ENCODE measurements at regions not wholly inside any gene's neighbourhood (a gene's known extent, or its start where the extent isn't known, plus 50 kb on each side); places are given as distances from the start of the nearest gene placed in this dataset.

DNA sequence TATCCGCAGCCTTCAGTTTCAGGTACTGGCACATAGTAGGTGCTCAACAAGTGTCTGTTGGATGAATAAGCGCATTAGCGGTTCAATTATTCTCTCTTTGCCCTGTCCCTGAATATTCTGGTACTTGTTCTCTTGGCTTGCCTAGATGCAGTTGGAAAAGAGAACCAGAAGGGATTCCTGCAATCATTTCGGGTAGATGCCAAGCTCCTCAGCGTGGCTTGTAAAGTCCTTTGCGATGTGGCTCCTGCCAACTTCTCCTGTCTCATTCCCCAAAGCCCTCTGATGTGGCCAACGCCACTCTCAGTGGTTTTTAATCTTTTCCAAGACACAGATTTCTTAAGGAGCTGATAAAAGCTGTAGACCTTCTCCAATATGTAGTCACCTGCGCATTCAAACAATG, 230.3 kb downstream of the SUDS3 start:
- in situ Hi-C loops (cut with HindIII; ENCODE audit: low sequenced_read_pairs), result no loop called here

DNA sequence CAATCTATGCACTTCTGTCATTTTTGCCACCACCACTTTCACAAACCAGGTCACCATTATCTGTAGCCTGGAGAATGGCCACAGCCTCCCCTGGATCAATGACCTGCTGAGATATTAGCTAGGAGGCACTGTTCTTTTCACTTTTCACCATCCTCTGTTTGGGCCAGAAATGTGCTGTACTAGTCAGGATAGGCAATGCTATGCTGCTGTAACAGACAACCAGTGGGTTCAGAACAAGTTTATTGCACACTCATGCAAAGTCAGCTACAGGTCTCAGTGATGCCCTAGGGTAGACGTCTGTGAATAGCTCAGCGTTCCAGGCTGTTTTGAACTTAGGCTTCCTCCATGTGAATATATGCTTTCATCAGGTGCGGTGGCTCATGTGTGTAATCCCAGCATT, 231.5 kb downstream of the SUDS3 start:
- in situ Hi-C loops (cut with HindIII; ENCODE audit: low sequenced_read_pairs), result no loop called here

DNA sequence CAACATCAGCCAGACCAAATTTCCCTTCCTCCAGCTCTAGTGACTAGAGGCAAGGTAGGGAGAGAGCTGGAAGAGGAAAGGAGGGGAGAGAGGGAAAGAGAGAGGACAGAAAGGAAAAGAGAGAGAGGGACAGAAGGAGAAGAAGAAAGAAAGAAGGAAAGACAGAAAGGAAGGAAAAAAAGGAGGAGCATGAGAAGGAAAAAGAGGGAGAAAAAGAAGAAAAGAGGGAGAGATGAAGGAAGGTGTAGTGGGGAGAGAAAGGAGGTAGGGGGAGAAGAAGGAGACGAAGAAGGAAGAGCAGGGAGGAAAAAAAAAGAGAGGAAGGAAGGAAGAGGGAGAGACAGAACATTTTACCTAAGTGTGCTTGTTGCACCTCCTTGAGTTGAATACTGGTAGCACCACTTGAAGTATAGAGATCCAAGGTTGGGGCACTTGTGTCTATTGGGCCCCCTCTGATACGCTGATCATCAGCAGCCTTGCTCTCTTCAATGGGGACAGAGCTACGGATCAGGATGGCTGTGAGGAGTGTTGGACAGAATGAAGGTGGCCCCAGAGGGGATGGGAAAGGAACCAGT, 232.5 kb downstream of the SUDS3 start:
- in situ Hi-C loops (cut with HindIII; ENCODE audit: low sequenced_read_pairs), result no loop called here

DNA sequence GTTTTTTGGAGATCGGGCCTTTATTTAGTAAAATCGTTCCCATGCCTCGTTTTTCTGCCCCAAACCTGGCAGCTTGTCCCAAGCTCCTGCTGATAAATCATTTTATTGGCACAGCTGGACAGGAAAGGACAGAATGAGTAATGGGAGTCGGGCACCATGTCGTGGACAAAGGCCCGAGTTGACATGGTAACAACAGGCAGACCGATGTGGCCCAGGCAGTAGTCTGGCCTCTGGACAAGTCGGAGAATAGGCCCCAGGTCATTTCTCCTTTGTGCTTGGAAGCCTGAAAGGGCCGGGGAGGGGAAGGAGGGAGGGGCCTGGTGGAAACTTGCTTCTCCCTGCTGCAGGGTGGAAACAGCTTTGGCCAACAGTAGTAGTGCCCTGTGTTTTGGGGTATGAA, 234.9 kb downstream of the SUDS3 start:
- in situ Hi-C loops (cut with HindIII; ENCODE audit: low sequenced_read_pairs), result no loop called here

DNA sequence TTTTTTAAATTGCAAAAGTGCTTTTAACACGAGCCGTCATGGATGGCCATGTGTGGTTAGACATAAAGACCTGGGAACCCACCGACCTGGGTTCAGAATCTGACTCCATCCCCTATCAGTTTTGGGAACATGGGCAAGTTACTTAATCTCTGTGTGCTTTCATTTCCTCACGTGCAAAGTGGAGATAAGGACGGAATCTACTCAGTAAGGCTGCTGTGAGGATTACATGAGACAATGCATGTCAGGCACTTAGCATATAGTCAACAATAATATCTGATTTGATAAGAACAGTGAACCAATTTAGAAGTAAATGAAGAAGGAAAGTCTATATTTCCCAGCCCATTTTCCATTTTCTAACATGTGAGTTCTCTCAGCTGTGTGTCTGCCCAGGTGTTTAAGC, 235.4 kb downstream of the SUDS3 start:
- in situ Hi-C loops (cut with HindIII; ENCODE audit: low sequenced_read_pairs), result no loop called here

DNA sequence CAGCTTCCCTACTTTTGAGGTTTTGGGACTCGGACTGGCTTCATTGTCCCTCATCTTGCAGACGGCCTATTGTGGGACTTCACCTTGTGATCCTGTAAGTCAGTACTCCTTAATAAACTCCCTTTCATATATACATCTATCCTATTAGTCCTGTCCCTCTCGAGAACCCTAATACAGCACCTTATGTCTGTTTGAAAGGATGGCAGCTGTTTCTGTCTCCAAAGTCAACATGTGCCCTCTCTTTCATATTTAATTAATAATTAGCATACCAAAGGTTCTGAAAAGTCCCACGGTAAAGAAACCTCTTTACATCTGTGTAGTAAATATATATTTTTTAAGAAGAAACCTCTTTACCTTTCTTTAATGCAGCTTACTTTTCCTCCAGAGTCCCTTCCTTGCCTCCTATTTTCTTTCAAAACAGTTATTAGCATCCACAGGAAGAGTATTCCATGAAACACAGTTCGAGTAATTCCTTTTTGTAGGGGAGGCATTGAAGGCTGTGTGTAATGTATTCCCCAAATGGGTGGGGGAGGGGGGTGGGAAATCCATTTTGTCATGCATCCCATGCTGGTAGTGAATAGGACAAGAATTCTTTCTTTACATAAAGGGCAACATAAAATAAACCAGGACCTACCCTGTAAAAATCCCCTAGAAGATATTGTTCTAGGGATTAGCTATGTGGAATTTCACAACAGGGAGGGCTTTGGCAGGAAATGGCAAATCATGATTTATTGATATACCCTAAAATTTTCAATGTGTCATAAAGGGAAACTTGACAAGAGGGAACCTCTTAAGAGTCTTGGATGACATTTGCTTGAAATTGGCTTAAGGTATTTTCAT, 241.5 kb downstream of the SUDS3 start:
- in situ Hi-C loops (cut with HindIII; ENCODE audit: low sequenced_read_pairs), result no loop called here

DNA sequence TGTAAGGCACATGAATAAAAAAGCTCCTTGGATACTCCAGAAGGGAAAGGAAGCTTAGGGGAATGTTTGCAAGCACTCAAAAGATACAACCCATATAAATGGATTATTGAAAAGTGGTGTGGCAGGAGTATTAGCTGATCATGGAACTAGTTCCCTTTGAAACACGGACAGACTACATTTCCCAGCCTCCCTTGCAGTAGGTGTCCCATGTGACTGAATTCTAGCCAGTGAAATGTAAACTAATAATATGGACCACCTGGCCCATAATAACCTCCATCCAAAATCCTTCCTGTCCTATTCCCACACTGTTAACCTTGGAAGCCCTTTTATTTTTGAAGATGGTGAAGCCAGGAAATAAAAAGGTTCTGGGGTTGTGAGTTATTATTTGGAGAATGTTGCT, 242.3 kb downstream of the SUDS3 start:
- in situ Hi-C loops (cut with HindIII; ENCODE audit: low sequenced_read_pairs), result no loop called here

DNA sequence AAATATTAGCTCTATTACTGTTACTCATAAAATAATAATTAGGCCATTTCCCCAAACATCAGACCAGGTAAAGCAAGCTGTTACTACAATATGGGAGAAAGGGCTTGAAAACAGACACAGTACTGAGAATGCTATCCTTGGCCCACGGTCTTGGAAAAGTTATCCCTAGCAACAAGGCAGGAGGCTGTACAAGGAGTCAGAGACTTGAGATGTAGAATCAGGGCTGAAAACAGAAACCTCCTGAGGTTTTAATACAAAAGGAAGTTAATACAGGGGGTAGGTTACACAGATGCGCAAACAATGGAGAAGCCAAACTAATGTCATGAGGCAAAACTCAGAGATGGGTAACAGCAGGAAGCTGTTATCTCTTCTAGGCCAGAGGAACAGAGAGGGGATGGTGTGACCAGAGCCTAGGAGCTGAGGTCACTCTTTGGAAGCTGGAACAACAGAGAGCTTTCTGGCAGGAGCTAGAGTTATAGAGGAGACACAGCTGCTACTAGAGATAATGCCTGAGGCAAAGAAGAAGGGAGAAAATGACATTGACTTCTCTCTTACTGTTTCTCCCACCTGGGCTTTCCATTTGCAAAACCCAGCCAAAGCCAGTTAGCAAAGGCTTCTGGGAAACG, 248.8 kb downstream of the SUDS3 start:
- in situ Hi-C loops (cut with HindIII; ENCODE audit: low sequenced_read_pairs), result no loop called here

DNA sequence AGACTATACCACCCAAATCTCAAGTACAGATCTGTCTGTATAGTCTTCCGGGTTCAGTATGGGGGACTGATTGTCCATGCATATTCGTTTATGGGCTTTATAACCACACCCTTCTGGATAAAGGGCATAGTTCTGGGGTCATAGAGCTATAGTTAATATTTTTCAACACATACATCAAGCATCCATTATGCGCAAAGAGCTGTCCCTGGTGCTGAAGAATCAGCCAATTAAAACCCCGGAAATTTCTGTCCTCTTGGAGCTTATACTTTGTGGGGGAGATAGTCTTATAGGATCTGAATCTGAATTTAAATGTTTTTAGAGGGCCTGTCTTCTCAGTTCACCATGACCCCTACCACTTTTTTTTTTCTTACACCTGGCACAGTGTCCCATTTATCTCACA, 256.7 kb downstream of the SUDS3 start:
- in situ Hi-C loops (cut with HindIII; ENCODE audit: low sequenced_read_pairs), result no loop called here

DNA sequence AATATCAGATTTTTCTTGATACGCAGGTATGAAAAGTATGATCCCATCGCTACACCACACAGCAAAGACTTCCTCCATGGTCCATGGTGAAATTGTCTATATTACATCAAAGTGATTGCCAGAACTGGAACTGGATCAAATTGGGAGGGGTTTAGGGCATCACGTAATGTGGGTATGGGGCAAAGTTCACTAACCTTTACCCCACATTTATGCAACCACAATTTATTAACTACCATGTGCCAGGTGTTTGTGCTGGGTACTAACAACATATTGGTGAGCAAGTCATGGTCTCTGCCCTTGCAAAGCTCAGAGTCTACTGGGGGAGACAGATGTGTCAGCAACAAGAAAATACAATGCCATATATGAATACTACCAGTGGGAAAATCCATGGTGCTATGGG, 258.9 kb downstream of the SUDS3 start:
- in situ Hi-C loops (cut with HindIII; ENCODE audit: low sequenced_read_pairs), result no loop called here

DNA sequence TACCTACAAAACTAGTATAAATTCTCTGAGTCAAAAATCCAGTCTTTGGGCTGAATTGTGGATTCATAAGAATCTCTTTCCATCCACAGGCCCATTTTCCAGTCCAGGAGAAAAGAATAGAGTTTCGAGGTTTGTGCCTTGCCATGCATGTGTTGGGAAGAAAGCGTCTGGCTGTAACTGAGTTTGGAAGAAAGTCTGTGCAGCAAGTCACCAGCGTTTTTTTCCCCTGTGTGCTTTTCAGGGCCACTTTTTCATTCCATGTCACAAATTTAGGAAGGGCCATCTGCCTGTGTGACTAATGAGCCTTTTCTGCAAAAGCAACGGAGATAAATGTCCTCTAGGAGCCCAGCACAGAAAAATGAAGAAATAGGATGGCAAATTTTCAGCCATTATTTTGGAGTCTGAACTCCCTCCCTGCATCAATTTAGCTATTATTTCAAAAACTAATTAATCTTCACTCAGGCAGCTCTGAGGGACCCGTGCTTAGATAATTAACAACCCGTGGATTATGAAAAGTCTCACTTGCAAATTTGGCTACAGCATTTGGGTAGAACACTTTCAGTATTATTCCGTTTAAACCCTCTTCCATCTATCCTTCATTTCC, 261.5 kb downstream of the SUDS3 start:
- in situ Hi-C loops (cut with HindIII; ENCODE audit: low sequenced_read_pairs), result no loop called here

DNA sequence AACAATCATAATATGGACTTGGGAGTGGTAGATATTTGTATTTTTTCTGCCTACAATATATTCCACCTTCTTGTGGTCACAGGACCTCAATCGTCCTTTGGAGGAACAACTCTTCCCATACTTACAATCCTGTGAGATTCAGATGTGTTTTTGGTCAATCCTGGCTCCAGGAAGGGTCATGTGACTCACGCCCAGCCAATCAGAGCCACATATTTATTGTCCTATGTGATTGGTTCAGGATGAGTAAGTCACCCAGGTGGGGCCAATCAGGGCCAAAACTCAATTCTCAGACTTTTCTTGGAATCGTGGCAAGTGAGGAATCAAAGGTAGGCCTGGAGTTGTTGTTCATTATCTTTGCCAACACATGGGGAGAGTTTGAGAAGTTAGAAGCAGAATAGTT, 264.9 kb downstream of the SUDS3 start:
- in situ Hi-C loops (cut with HindIII; ENCODE audit: low sequenced_read_pairs), result no loop called here

DNA sequence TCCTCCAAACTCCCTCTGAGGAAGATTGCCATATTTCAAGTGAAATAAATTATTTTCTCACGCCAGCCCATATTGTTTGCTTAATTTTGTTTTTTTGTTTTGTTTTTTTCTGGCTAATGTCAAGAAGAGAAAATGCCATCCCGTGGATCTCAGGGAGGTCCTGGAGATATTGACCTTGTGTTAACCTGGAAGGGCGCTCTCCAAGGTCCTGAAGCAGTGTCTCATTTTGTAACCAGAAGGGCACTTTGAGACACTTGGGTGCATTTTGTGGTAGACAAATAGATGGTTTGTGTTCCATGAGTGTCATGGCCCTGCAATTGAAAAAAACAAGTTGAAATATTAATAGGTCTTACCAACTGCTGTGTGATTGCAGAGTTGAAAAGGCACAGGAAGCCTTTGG, 268.9 kb downstream of the SUDS3 start:
- in situ Hi-C loops (cut with HindIII; ENCODE audit: low sequenced_read_pairs), result no loop called here

DNA sequence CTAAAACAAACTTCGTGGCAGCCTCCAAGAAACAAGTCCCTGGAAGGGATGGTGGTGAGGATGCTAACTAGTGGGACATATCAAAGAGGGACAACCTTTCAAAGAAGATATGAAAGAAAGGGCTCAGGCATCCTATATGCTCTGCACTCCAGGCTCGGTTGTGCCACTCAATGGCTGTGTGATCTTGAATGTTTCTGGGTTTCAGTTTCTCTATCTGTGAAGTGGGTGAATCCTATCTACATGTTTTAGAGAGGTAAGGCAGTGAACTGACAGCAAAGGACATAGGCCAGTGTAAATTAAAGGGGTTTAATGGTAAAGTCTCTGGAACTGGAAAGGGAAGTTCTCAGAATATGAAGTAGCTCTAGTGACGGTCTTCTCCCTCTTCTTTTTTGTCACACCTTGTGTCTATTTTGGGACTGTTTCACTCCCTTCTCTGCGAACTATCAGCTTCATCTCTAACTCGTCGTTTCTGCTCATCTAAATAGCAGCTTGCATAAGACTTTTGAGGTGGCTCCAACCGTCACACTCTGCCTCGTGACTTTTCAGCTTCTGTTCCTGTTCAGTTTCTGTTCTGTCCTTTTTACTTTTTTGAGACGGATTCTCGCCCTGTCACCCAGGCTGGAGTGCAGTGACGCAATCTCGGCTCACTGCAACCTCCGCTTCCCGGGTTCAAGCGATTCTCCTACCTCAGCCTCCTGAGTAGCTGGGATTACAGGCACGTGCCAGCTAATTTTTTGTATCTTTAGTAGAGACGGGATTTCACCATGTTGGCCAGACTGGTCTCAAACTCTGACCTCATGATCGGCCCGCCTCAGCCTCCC, 273.6 kb downstream of the SUDS3 start:
- in situ Hi-C loops (cut with HindIII; ENCODE audit: low sequenced_read_pairs), result no loop called here

DNA sequence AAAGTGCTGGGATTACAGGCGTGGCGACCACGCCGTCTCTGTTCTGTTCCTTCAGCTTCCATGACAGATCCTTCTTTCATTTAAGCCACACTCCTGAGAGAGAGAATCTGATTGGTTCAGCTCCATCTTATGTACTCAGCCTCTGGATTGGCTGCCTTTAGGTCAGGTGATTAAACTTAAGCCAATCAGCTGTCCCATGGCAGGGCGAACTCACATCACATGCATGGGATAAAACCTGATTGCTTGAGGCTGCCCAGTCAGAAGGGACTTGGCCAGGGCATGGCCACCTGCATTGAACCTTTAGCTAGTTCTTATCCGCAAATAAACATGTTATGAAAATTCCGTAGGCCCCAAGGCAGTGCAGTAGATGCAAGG, 274.2 kb downstream of the SUDS3 start:
- in situ Hi-C loops (cut with HindIII; ENCODE audit: low sequenced_read_pairs), result no loop called here

DNA sequence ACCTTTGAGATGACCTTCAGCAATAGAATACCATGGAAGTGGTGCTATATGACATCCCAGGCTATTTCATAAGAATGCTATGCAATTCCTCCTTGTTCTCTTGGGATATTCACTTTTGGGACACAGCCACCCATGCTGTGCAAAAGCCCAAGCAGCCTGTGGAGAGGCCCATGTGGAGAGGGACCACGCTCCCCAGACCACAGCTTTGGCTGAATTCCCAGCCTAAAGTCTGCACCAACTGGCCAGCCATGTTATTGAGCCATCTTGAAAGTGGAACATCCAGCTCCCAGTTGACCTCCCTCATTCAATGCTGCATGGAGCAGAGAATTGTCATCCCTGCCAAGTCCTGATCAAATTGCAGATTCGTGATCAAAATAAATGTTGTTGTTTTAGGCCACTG, 275.1 kb downstream of the SUDS3 start:
- in situ Hi-C loops (cut with HindIII; ENCODE audit: low sequenced_read_pairs), result no loop called here

DNA sequence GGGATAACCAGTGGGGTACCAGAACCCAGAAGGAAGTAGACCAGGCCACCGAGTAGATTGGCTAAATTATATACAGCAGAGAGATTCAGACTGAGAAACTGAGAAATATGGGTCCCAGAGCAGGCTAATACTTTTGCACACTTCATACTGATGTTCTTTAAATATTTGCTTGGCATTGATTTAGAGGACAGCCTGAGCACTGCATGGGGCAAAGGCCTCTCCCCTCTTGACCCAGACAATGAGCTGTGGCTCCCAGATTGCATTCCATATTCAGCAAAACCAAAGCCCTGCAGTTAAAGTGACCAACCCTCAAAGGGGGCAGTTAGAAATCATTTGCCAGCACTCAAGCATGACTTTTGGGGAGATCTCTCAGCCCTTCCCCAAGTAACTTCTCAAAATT, 279.2 kb downstream of the SUDS3 start:
- in situ Hi-C loops (cut with HindIII; ENCODE audit: low sequenced_read_pairs), result no loop called here

DNA sequence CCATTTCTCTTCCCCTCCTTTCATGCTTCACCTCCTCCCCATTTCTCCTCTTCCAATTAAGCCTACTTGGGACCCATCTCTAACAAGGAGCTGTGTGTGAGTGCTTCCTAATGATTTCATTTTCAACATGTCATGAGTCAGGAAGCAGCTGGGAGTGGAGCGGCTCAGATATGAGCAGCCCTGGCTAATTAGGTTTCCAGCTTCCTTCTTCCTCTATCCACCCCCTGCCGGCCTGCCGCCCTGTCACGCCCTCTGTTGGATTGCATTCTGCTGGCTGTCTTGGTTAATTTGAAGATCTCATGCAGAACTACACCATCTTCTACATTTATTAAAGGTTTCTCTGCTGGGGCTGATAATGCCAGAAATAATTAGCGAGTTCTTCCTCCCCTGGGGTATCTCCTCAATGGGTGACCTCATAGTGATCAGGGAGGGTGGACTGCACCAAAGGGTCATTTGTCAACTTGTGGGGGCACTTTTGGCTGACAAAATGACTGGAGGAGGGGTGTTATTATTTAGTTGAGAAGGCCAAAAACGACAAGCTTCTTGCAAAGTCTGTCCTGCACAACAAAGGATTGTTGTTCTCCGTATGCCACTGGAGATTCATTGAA, 300.9 kb upstream of the SRRM4 start:
- in situ Hi-C loops (cut with HindIII; ENCODE audit: low sequenced_read_pairs), result no loop called here

DNA sequence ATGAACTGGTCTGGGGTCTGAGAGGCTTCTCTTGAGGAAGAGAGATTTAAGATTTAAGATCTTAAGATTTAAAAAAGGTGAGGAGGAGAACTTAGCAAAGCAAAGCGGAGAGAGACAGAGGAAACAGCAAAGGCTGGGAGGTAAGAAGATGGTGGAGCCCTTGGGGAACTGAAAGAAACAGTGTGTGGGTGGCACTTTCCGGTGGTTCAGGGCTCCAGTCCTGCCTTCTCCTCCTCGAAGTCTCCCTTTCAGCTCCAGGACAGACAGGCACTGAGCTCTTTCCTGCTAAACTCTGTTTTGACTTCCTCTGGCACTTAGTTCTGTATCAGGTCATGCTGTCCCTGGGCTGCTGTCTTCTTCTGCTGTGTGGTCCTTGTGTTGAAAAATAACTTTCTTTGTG, 298.7 kb upstream of the SRRM4 start:
- in situ Hi-C loops (cut with HindIII; ENCODE audit: low sequenced_read_pairs), result no loop called here

DNA sequence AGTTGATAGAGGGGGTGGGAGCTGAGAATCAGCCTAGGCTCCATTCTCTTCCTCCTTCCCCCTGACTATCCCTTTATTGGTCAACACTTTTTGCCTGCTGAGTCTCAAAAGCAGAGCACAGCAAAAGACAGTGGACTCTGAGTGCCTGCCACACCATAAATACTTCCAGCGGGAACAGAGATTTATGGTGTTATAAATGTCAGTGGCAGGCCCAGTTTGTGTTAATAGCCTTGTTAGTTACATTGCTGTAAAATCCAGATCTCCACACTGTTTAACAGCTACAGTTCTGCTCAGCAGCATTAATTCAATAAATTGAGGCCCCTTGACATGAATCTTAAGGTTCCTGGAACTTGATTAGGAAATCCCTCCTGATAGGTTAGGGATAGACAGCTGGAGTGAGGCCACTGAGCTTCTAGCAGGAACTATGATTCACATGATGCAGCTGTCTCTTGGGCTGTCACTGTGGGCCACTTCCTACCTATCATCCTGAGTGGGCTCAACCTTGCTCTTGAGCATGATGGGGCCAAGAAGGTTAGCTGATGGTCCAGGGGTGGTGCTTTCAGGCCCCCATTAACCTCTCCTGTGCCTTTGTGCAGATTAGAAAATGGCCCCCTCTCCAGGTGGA, 295.2 kb upstream of the SRRM4 start:
- in situ Hi-C loops (cut with HindIII; ENCODE audit: low sequenced_read_pairs), result no loop called here
